Fibroblast of lung (primary cell): ENCODE measurements at regions not wholly inside any gene's neighbourhood (a gene's known extent, or its start where the extent isn't known, plus 50 kb on each side); places are given as distances from the start of the nearest gene placed in this dataset.

Experiments
- DNase-seq, 2 donors: peaks; one replicate each; pipeline versions ENCODE4 v3.0.0 to v3.0.0-alpha.2; 2010; ENCODE audit warnings: low read depth in 2 of 2
- H2AFZ ChIP-seq: 2 replicates; pipeline ENCODE4 v1.5.1; 2012; ENCODE audit warnings: low read length, control low read depth, inconsistent platforms
- H3K27ac ChIP-seq: 2 replicates; pipeline ENCODE4 v1.5.1; 2011; ENCODE audit warnings: low read length, control low read depth; ENCODE audit not compliant: insufficient read depth
- H3K27me3 ChIP-seq: 2 replicates; pipeline ENCODE4 v1.5.1; 2011; ENCODE audit warnings: mild to moderate bottlenecking, low read length; ENCODE audit not compliant: control insufficient read depth, insufficient read depth
- H3K36me3 ChIP-seq: 2 replicates; pipeline ENCODE4 v1.5.1; 2011; ENCODE audit warnings: low read length; ENCODE audit not compliant: control insufficient read depth, insufficient read depth
- H3K4me1 ChIP-seq: 2 replicates; pipeline ENCODE4 v1.5.1; 2011; ENCODE audit warnings: low read length; ENCODE audit not compliant: control insufficient read depth, insufficient read depth; ENCODE audit errors: extremely low read depth
- H3K4me2 ChIP-seq: 2 replicates; pipeline ENCODE4 v1.5.1; 2011; ENCODE audit warnings: low read length, control low read depth; ENCODE audit not compliant: insufficient read depth; ENCODE audit errors: extremely low read depth
- H3K4me3 ChIP-seq, 4 experiments: fragments of 200-600 bp in 1 of 4; sonication (generic) in 1 of 4; replicated peaks in 1 of 4; 2 replicates each; pipeline ENCODE4 v1.5.1; 2011 to 2016; ENCODE audit warnings: low read length in 4 of 4, low read depth in 3 of 4, mild to moderate bottlenecking in 3 of 4, control low read depth in 2 of 4, inconsistent platforms in 1 of 4, mixed read lengths in 1 of 4; ENCODE audit not compliant: insufficient read depth in 1 of 4; ENCODE audit errors: control extremely low read depth in 1 of 4
- H3K79me2 ChIP-seq: 2 replicates; pipeline ENCODE4 v1.5.1; 2012; ENCODE audit warnings: mild to moderate bottlenecking, low read length, inconsistent platforms; ENCODE audit not compliant: control insufficient read depth, insufficient read depth
- H3K9ac ChIP-seq: 2 replicates; pipeline ENCODE4 v1.5.1; 2011; ENCODE audit warnings: mild to moderate bottlenecking, low read length, control low read depth; ENCODE audit not compliant: insufficient read depth
- H3K9me3 ChIP-seq: 2 replicates; pipeline ENCODE4 v1.5.1; 2012; ENCODE audit warnings: low read depth, low read length; ENCODE audit not compliant: control insufficient read depth, insufficient read depth
- H4K20me1 ChIP-seq: 2 replicates; pipeline ENCODE4 v1.5.1; 2011; ENCODE audit warnings: low read length; ENCODE audit not compliant: control insufficient read depth, insufficient read depth; ENCODE audit errors: extremely low read depth
- EZH2 ChIP-seq: IDR thresholded peaks from 2 replicates; pipeline ENCODE4 v1.5.1; 2012; ENCODE audit warnings: low read length, control low read depth, mild to moderate bottlenecking; ENCODE audit errors: missing control alignments
- TF ChIP-seq, protein P1 (sequence below), 2 donors: IDR thresholded peaks in 1 of 2; conservative IDR thresholded peaks in 1 of 2; 1 replicate in 1 of 2; 2 replicates in 1 of 2; pipeline ENCODE4 v1.5.1; 2011 to 2012; ENCODE audit warnings: low read length in 2 of 2, control low read depth in 1 of 2, inconsistent platforms in 1 of 2, low read depth in 1 of 2, mild to moderate bottlenecking in 1 of 2

DNA sequence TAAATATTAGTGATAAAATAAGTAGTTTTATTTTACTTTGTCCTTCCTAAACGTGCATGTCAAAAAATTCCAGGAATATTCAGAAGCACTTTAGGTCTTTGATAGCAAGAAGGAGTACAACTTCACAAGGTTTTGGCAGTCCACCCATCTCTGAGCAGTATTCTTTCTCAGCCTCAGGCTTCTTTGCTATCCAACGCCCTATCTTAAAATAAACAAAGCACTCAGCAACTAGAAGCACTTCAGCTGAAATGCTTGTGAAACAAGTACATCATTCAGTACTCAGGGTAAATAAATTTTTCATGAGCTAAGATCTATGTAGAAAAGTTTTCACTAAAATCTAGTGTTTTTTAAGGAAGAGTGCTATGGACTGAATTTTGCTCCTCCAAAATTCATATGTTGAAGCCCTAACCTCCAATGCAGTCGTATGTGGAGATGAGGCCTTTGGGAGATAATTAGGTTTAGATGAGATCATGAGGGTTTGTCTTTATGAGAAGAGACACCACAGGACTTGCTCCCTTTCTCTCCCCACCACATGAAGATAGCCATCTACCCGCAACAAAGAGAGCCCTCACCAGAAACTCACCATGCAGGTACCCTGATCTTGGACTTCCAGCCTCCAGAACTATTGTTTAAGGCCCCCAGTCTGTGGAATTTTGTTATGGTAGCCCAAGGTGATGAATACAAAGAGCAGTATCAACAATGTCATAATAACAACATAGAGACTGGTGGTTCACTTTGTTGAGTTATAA lies 539.1 kb downstream of the TFAP2A start:
- Histone ChIP-seq H3K9ac (no peak overlapping the region), H4K20me1 (no peaks in the 10 kb centered on the region), H3K36me3 (no peaks in the 10 kb centered on the region), H3K4me3 (no peak overlapping the region), H2AFZ (no peak overlapping the region), H3K79me2 (no peaks in the 10 kb centered on the region), H3K27ac (no peak overlapping the region), H3K27me3 (no peaks in the 10 kb centered on the region), H3K4me2 (no peak overlapping the region), H3K4me1 (no peaks in the 10 kb centered on the region), H3K9me3 (no peaks in the 10 kb centered on the region)
- no peak for DNase-seq
- TF ChIP-seq EZH2 = no peak
- TF ChIP-seq, protein P1, sequence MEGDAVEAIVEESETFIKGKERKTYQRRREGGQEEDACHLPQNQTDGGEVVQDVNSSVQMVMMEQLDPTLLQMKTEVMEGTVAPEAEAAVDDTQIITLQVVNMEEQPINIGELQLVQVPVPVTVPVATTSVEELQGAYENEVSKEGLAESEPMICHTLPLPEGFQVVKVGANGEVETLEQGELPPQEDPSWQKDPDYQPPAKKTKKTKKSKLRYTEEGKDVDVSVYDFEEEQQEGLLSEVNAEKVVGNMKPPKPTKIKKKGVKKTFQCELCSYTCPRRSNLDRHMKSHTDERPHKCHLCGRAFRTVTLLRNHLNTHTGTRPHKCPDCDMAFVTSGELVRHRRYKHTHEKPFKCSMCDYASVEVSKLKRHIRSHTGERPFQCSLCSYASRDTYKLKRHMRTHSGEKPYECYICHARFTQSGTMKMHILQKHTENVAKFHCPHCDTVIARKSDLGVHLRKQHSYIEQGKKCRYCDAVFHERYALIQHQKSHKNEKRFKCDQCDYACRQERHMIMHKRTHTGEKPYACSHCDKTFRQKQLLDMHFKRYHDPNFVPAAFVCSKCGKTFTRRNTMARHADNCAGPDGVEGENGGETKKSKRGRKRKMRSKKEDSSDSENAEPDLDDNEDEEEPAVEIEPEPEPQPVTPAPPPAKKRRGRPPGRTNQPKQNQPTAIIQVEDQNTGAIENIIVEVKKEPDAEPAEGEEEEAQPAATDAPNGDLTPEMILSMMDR (conservative IDR thresholded peaks at IDR 0.05 in 1 of 2, IDR thresholded peaks at IDR 0.05 in 1 of 2; ENCODE audit: low read depth in 1 of 2, low read length in 2 of 2) = no peak

DNA sequence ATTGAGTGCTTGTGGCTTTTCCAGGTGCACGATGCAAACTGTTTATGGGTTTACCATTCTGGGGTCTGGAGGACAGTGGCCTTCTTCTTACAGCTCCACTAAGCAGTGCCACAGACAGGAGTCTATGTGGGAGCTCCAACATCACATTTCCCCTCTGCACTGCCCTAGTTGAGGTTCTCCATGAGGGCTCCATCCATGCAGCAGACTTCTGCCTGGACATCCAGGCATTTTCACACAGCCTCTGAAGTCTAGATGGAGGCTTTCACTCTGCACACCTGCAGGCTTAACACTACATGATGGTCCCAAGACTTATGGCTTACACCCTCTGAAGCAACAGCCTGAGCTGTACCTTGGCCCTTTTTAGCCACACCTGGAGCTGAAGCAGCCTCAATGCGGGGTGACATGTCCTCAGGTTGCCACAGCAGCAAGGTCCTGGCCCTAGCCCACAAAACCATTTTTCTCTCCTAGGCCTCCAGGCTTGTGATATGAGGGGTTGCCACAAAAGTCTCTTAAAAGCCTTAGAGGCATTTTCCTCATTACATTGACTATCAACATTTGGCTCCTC lies 552.2 kb downstream of the TFAP2A start:
- H3K4me2 ChIP-seq = no peak overlapping the region
- H3K9me3 ChIP-seq = no peaks in the 10 kb centered on the region
- H3K27ac ChIP-seq = no peak overlapping the region
- no peak overlapping the region for H2AFZ ChIP-seq
- no peaks in the 10 kb centered on the region for H3K27me3 ChIP-seq
- no peaks in the 10 kb centered on the region for H3K36me3 ChIP-seq
- TF ChIP-seq, protein P1 (conservative IDR thresholded peaks at IDR 0.05 in 1 of 2, IDR thresholded peaks at IDR 0.05 in 1 of 2; ENCODE audit: low read depth in 1 of 2, low read length in 2 of 2) = no peak
- no peak for TF ChIP-seq EZH2
- H3K4me1 ChIP-seq = no peaks in the 10 kb centered on the region
- no peak overlapping the region for H3K4me3 ChIP-seq
- no peaks in the 10 kb centered on the region for H4K20me1 ChIP-seq
- no peaks in the 10 kb centered on the region for H3K79me2 ChIP-seq
- no peak overlapping the region for H3K9ac ChIP-seq
- DNase-seq = no peak

DNA sequence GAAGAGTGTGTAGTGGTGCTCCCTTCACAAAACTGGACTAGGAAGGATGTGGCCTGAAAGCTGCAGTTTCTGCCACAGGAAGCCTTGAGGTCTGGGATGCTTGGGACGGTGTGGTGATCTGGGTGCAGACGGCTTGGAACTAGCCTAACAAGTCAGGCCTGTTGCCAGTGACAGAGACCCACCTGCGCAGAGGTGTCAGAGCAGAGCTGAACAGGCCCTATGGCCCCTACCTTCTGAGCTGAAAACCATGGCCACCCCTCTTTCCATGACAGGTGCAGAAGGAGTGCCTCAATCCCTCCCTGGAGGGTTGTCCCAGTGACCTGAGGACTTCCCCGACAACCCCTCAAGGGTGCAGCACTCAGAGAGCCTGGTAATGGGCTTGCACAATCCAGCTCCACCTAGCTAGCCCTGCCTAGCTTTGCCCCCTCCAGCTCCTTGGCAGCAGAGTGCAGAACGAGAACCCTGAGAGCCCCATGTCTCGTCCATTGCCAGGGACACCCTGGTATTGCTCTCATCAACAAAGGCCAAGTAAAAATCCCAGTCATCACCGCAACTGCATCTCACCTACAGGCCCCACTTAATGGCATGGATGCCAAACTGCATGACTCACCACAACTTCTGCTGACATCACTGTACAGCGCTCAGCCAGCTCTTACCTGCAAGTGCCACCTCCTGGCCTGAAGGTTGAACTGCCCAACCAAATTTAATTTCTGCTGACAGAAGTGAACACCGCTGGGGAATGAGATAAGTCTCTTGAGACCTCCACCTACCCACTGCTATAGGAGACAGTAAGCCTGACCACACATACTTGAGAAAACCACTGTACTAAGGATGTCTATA lies 563.1 kb downstream of the TFAP2A start:
- no peak overlapping the region for H3K4me2 ChIP-seq
- H3K36me3 ChIP-seq = no peaks in the 10 kb centered on the region
- TF ChIP-seq, protein P1 (conservative IDR thresholded peaks at IDR 0.05 in 1 of 2, IDR thresholded peaks at IDR 0.05 in 1 of 2; ENCODE audit: low read depth in 1 of 2, low read length in 2 of 2) = no peak
- TF ChIP-seq EZH2 = no peak
- no peak overlapping the region for H3K4me3 ChIP-seq
- H3K79me2 ChIP-seq = no peaks in the 10 kb centered on the region
- DNase-seq = peak in 1 of 2 donors; percentile 19
- no peaks in the 10 kb centered on the region for H4K20me1 ChIP-seq
- no peaks in the 10 kb centered on the region for H3K4me1 ChIP-seq
- H3K27ac ChIP-seq = no peak overlapping the region
- H3K9me3 ChIP-seq = no peaks in the 10 kb centered on the region
- H2AFZ ChIP-seq = no peak overlapping the region
- H3K9ac ChIP-seq = no peak overlapping the region
- no peaks in the 10 kb centered on the region for H3K27me3 ChIP-seq
